ENCODE measurements at regions not wholly inside any gene's neighbourhood (a gene's known extent, or its start where the extent isn't known, plus 50 kb on each side); places are given as distances from the start of the nearest gene placed in this dataset.

DNA sequence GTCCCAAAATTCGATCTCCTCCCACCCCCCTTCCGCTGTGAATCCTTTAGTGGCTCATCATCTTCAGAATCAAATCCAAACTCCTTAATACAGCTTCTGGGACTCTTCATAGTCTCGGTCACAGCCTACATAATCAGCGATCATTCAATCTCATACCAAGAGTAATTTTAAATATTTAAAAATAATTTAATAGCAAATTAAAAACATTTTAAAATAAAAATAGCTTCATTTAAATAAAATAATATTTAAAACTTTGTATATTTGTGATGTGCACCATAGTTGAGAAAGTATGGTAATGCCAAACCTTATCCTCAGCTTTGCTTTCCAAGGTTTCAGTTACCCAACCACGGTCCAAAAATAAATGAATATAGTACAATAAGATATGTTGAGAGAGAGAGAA is 70.0 kb upstream of the NR3C1 start:
- Histone ChIP-seq H3K36me3 (ENCODE audit: low read depth) (no peaks in the 10 kb centered on the region), H3K4me3 (no peak overlapping the region), H3F3A (ENCODE audit: insufficient read depth, low read depth) (no peaks in the 10 kb centered on the region), H3K79me2 (ENCODE audit: low read depth) (no peaks in the 10 kb centered on the region), H2AFZ (no peak overlapping the region), H3K9me3 (ENCODE audit: insufficient read depth, low read depth) (no peaks in the 10 kb centered on the region), H4K20me1 (ENCODE audit: insufficient read depth) (no peaks in the 10 kb centered on the region), H3K27ac (no peak overlapping the region), H3K4me2 (no peak overlapping the region), H3K9me2 (ENCODE audit: insufficient read depth) (no peaks in the 10 kb centered on the region), H3K4me1 (replicated peaks; ENCODE audit: insufficient read depth) (no peaks in the 10 kb centered on the region), H3K27me3 (ENCODE audit: insufficient read depth, low read depth) (no peaks in the 10 kb centered on the region)
- TF ChIP-seq, protein P1, sequence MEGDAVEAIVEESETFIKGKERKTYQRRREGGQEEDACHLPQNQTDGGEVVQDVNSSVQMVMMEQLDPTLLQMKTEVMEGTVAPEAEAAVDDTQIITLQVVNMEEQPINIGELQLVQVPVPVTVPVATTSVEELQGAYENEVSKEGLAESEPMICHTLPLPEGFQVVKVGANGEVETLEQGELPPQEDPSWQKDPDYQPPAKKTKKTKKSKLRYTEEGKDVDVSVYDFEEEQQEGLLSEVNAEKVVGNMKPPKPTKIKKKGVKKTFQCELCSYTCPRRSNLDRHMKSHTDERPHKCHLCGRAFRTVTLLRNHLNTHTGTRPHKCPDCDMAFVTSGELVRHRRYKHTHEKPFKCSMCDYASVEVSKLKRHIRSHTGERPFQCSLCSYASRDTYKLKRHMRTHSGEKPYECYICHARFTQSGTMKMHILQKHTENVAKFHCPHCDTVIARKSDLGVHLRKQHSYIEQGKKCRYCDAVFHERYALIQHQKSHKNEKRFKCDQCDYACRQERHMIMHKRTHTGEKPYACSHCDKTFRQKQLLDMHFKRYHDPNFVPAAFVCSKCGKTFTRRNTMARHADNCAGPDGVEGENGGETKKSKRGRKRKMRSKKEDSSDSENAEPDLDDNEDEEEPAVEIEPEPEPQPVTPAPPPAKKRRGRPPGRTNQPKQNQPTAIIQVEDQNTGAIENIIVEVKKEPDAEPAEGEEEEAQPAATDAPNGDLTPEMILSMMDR (conservative IDR thresholded peaks at IDR 0.05) = no peak
- TF ChIP-seq EZH2 (IDR thresholded peaks at IDR 0.05; ENCODE audit: low read depth) = no peak
- CTCF ChIA-PET = no interaction called here
- DNase-seq = no peak
- POLR2A ChIA-PET (ENCODE audit: unreplicated experiment) = no interaction called here
- no TSS peak for BruUV-seq (replicated peaks)
- intact Hi-C loops (cut with micrococcal nuclease; ENCODE audit: unreplicated experiment) = no loop called here

DNA sequence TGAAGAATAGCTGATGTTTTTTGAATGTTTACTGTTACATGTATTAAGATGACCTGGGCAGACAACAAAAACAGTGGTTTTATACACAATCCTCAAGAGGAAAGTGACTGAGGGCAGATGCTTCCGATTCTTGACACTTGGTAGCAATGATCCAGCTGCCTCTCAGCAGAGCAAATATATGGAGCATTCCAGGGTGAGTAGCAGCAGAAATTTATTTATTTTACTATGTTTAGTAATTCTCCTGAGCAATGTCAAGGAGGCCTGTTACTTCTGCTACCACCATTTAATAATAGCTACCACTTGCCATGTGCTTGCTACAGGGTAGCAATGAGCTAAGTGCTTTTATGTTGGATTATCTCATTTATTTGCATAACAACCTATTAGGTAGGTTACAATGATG is 69.1 kb upstream of the NR3C1 start:
- H3K36me3 ChIP-seq (ENCODE audit: low read depth) = no peaks in the 10 kb centered on the region
- H3K4me2 ChIP-seq = no peak overlapping the region
- H3K9me2 ChIP-seq (ENCODE audit: insufficient read depth) = peaks cover 3% of the 10 kb centered on the region; the same call in 1 of the 2 replicates
- intact Hi-C loops (cut with micrococcal nuclease; ENCODE audit: unreplicated experiment) = no loop called here
- no peaks in the 10 kb centered on the region for H3K27me3 ChIP-seq (ENCODE audit: insufficient read depth, low read depth)
- ChIA-PET CTCF (no interaction called here), POLR2A (ENCODE audit: unreplicated experiment) (interaction anchor here (0.5 kb wide), 1 partner anchor 264 kb away, joined by 5 read pairs; no protein-coding TSS in a partner anchor)
- H3K4me1 ChIP-seq (replicated peaks; ENCODE audit: insufficient read depth) = no peaks in the 10 kb centered on the region
- H3K4me3 ChIP-seq = no peak overlapping the region
- H3F3A ChIP-seq (ENCODE audit: insufficient read depth, low read depth) = no peaks in the 10 kb centered on the region
- H2AFZ ChIP-seq = no peak overlapping the region
- no peak for TF ChIP-seq EZH2 (IDR thresholded peaks at IDR 0.05; ENCODE audit: low read depth)
- TF ChIP-seq, protein P1 (conservative IDR thresholded peaks at IDR 0.05) = no peak
- H4K20me1 ChIP-seq (ENCODE audit: insufficient read depth) = no peaks in the 10 kb centered on the region
- H3K27ac ChIP-seq = no peak overlapping the region
- H3K9me3 ChIP-seq (ENCODE audit: insufficient read depth, low read depth) = peaks cover 2% of the 10 kb centered on the region; the same call in 1 of the 2 replicates
- no peaks in the 10 kb centered on the region for H3K79me2 ChIP-seq (ENCODE audit: low read depth)
- BruUV-seq (replicated peaks) = no TSS peak
- no peak for DNase-seq

DNA sequence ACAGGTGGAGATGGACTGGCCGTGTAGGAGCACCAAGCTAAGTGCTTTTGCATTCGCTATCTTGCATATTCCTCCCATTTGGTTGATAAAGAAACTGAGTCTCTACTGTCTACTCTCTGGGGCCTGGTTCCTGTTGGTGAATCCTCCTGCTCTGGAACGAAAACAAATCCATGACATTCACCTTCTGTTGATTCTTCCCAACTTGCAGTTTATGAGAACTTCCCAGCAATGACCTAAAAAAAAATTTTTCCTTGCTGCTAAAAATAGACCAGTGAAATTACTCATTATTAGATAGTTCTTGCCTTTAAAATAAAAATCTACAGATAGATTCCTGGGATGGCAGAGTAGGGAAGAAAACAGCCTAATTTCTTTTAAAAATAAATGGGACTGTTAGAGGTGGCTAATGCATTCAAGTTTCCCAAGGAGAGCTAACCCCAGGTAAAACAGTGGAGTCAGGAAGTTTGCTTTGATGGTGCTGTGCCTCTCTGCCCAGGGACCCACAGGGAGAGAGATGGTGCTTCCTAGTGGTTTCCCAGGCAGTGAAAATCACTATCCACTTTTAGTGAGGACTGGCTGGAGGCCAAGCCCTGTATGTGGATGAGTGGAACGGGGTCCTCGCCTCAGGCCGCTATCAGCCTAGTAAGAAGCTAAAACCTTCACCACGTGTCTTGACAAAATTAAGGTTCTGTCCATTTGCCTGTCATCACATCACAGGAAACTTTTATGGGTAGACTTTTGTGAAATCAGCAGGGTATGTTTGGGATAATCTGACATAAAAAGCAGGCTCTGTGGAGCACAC is 68.4 kb upstream of the NR3C1 start:
- DNase-seq = no peak
- no peaks in the 10 kb centered on the region for H4K20me1 ChIP-seq (ENCODE audit: insufficient read depth)

More for the DNA sequence above, 68.4 kb upstream of the NR3C1 start:
- Histone ChIP-seq H3K9me3 (ENCODE audit: insufficient read depth, low read depth) (peaks cover 2% of the 10 kb centered on the region; the same call in 1 of the 2 replicates), H3K27me3 (ENCODE audit: insufficient read depth, low read depth) (no peaks in the 10 kb centered on the region), H3F3A (ENCODE audit: insufficient read depth, low read depth) (no peaks in the 10 kb centered on the region), H3K4me3 (no peak overlapping the region), H2AFZ (no peak overlapping the region), H3K4me2 (no peak overlapping the region), H3K36me3 (ENCODE audit: low read depth) (no peaks in the 10 kb centered on the region), H3K27ac (no peak overlapping the region), H3K9me2 (ENCODE audit: insufficient read depth) (peaks cover 4% of the 10 kb centered on the region; the same call in 1 of the 2 replicates), H3K79me2 (ENCODE audit: low read depth) (no peaks in the 10 kb centered on the region), H3K4me1 (replicated peaks; ENCODE audit: insufficient read depth) (no peaks in the 10 kb centered on the region)
- no TSS peak for BruUV-seq (replicated peaks)
- CTCF ChIA-PET = interaction anchor here (0.7 kb wide), 1 partner anchor 106 kb away, joined by 4 read pairs; no protein-coding TSS in a partner anchor
- TF ChIP-seq, protein P1 (conservative IDR thresholded peaks at IDR 0.05) = no peak
- TF ChIP-seq EZH2 (IDR thresholded peaks at IDR 0.05; ENCODE audit: low read depth) = no peak
- POLR2A ChIA-PET (ENCODE audit: unreplicated experiment) = interaction anchor here (0.5 kb wide), 1 partner anchor 263 kb away, joined by 5 read pairs; no protein-coding TSS in a partner anchor
- intact Hi-C loops (cut with micrococcal nuclease; ENCODE audit: unreplicated experiment) = no loop called here

Measured in PC-9 (cell line).